HG02970 (cell line): ENCODE measurements at regions not wholly inside any gene's neighbourhood (a gene's known extent, or its start where the extent isn't known, plus 50 kb on each side); places are given as distances from the start of the nearest gene placed in this dataset.
"Not testable (repeated sequence)": the region's sequence is repeated elsewhere in the genome, so short reads cannot be mapped to it uniquely, and the experiment has no call there.

Source experiments
- ATAC-seq: cut with Tn5 transposase; IDR thresholded peaks from one replicate; pipeline ENCODE4 v1.9.1; 2021; ENCODE audit warnings: mild to moderate bottlenecking, moderate library complexity, moderate number of reproducible peaks; ENCODE audit not compliant: unreplicated experiment, low FRiP score

- ATAC-seq = no peak
Observed at GRCh38 chr5:60024104-60024503, 130.6 kb upstream of the PDE4D start.

GRCh38 chr5:60023255-60023654 lies 129.7 kb upstream of the PDE4D start:
- ATAC-seq = no peak

GRCh38 chr5:60020457-60020856 lies 126.9 kb upstream of the PDE4D start:
- ATAC-seq = no peak

- not testable (repeated sequence) for ATAC-seq
Observed at GRCh38 chr5:60018960-60019359, 125.4 kb upstream of the PDE4D start.

GRCh38 chr5:60018091-60018490 lies 124.6 kb upstream of the PDE4D start:
- no peak for ATAC-seq

- no peak for ATAC-seq
Observed at GRCh38 chr5:60014331-60014730, 120.8 kb upstream of the PDE4D start.

GRCh38 chr5:60010853-60011252 lies 117.3 kb upstream of the PDE4D start:
- ATAC-seq = no peak

GRCh38 chr5:60010328-60010727 lies 116.8 kb upstream of the PDE4D start:
- ATAC-seq = no peak

GRCh38 chr5:60007729-60008128 lies 114.2 kb upstream of the PDE4D start:
- no peak for ATAC-seq

- no peak for ATAC-seq
Observed at GRCh38 chr5:59999056-59999455, 105.5 kb upstream of the PDE4D start.

GRCh38 chr5:59992206-59992605 lies 98.7 kb upstream of the PDE4D start:
- ATAC-seq = no peak

- ATAC-seq = no peak
Observed at GRCh38 chr5:59988396-59988795, 94.9 kb upstream of the PDE4D start.

- no peak for ATAC-seq
Observed at GRCh38 chr5:59976342-59976741, 82.8 kb upstream of the PDE4D start.

GRCh38 chr5:59972043-59972442 lies 78.5 kb upstream of the PDE4D start:
- ATAC-seq = no peak

GRCh38 chr5:59959330-59959729 lies 65.8 kb upstream of the PDE4D start:
- ATAC-seq = no peak

- no peak for ATAC-seq
Observed at GRCh38 chr5:59956130-59956783, 62.7 kb upstream of the PDE4D start.

- ATAC-seq = no peak
Observed at GRCh38 chr5:59955241-59955640, 61.7 kb upstream of the PDE4D start.

GRCh38 chr5:59943452-59944113 lies 50.1 kb upstream of the PDE4D start:
- ATAC-seq = no peak
